ENCODE measurements at regions not wholly inside any gene's neighbourhood (a gene's known extent, or its start where the extent isn't known, plus 50 kb on each side); places are given as distances from the start of the nearest gene placed in this dataset.

DNA sequence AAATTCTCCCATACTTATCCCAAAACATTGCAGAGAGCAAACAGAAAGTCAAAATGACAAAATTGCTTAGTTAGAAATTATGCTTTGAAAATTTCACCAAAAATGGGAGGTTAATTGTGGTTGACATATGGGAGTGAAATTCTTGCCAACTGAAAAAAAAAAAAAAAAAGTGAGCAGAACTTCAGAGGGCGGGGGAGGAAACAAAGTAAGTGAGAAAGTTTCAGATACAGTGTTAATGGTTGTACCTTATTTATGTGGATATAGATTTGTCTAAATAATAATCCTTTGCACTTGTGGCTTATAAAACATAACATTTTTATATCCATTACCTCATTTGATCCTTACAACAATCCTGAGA, 91.5 kb upstream of the RAP2B start:
- TF ChIP-seq, protein P1, sequence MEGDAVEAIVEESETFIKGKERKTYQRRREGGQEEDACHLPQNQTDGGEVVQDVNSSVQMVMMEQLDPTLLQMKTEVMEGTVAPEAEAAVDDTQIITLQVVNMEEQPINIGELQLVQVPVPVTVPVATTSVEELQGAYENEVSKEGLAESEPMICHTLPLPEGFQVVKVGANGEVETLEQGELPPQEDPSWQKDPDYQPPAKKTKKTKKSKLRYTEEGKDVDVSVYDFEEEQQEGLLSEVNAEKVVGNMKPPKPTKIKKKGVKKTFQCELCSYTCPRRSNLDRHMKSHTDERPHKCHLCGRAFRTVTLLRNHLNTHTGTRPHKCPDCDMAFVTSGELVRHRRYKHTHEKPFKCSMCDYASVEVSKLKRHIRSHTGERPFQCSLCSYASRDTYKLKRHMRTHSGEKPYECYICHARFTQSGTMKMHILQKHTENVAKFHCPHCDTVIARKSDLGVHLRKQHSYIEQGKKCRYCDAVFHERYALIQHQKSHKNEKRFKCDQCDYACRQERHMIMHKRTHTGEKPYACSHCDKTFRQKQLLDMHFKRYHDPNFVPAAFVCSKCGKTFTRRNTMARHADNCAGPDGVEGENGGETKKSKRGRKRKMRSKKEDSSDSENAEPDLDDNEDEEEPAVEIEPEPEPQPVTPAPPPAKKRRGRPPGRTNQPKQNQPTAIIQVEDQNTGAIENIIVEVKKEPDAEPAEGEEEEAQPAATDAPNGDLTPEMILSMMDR (conservative IDR thresholded peaks at IDR 0.05; ENCODE audit: low read depth in 2 of 2), result no peak
- no peak for TF ChIP-seq EZH2phosphoT487 (IDR thresholded peaks at IDR 0.05; ENCODE audit: unreplicated experiment)

Data from GM23338 (cell line).